ENCODE measurements at regions not wholly inside any gene's neighbourhood (a gene's known extent, or its start where the extent isn't known, plus 50 kb on each side); places are given as distances from the start of the nearest gene placed in this dataset.

GRCh38 chr5:61610678-61611024 lies 278.6 kb downstream of the ZSWIM6 start:
- H3K4me3 ChIP-seq, result no peak overlapping the region
- DNase-seq, result no peak
- intact Hi-C loops (cut with DNase I), result no loop called here
- H3K4me1 ChIP-seq, result no peaks in the 10 kb centered on the region
- H3K27ac ChIP-seq, result no peak overlapping the region
- no peaks in the 10 kb centered on the region for H3K9me3 ChIP-seq
- TF ChIP-seq CTCF (IDR thresholded peaks at IDR 0.05) (no peak), POLR2A (IDR thresholded peaks at IDR 0.05) (no peak), POLR2AphosphoS5 (IDR thresholded peaks at IDR 0.05) (no peak), EP300 (IDR thresholded peaks at IDR 0.05) (no peak)
- H3K36me3 ChIP-seq, result no peaks in the 10 kb centered on the region
- H3K27me3 ChIP-seq, result no peaks in the 10 kb centered on the region
- 82 to 90% methylated on average over 7 of the region's 7 CpGs for WGBS, 2 donors

GRCh38 chr5:61612431-61612830 lies 280.4 kb downstream of the ZSWIM6 start:
- intact Hi-C loops (cut with DNase I), result no loop called here
- Histone ChIP-seq H3K27me3 (no peaks in the 10 kb centered on the region), H3K4me3 (no peak overlapping the region), H3K4me1 (no peaks in the 10 kb centered on the region), H3K36me3 (no peaks in the 10 kb centered on the region), H3K9me3 (no peaks in the 10 kb centered on the region), H3K27ac (no peak overlapping the region)
- TF ChIP-seq POLR2AphosphoS5 (IDR thresholded peaks at IDR 0.05), result no peak
- no peak for TF ChIP-seq EP300 (IDR thresholded peaks at IDR 0.05)
- TF ChIP-seq POLR2A (IDR thresholded peaks at IDR 0.05), result no peak
- no peak for TF ChIP-seq CTCF (IDR thresholded peaks at IDR 0.05)
- no peak for DNase-seq
- WGBS, 2 donors, result 84% methylated on average over 8 of the region's 8 CpGs

GRCh38 chr5:61613679-61614078 lies 281.6 kb downstream of the ZSWIM6 start:
- Histone ChIP-seq H3K4me1 (no peaks in the 10 kb centered on the region), H3K27ac (no peak overlapping the region), H3K36me3 (no peaks in the 10 kb centered on the region), H3K4me3 (no peak overlapping the region), H3K27me3 (no peaks in the 10 kb centered on the region), H3K9me3 (no peaks in the 10 kb centered on the region)
- DNase-seq, result no peak
- TF ChIP-seq POLR2AphosphoS5 (IDR thresholded peaks at IDR 0.05) (no peak), EP300 (IDR thresholded peaks at IDR 0.05) (no peak), CTCF (IDR thresholded peaks at IDR 0.05) (no peak), POLR2A (IDR thresholded peaks at IDR 0.05) (no peak)
- intact Hi-C loops (cut with DNase I), result no loop called here
- WGBS, 2 donors, result 53 to 77% methylated on average over 6 of the region's 6 CpGs

- H3K27me3 ChIP-seq, result no peaks in the 10 kb centered on the region
- no peaks in the 10 kb centered on the region for H3K9me3 ChIP-seq
- H3K4me3 ChIP-seq, result no peak overlapping the region
- H3K27ac ChIP-seq, result no peak overlapping the region
- peaks cover 0 to 1% (median under 1%) of the 10 kb centered on the region in 4 donors for H3K4me1 ChIP-seq
- DNase-seq, result no peak
- WGBS, 2 donors, result 78% methylated on average over 3 of the region's 3 CpGs
- TF ChIP-seq EP300 (IDR thresholded peaks at IDR 0.05), result no peak
- TF ChIP-seq POLR2AphosphoS5 (IDR thresholded peaks at IDR 0.05), result no peak
- TF ChIP-seq CTCF (IDR thresholded peaks at IDR 0.05), result no peak
- TF ChIP-seq POLR2A (IDR thresholded peaks at IDR 0.05), result no peak
- intact Hi-C loops (cut with DNase I), result no loop called here
- H3K36me3 ChIP-seq, result no peaks in the 10 kb centered on the region
Observed at GRCh38 chr5:61614606-61615005, 282.5 kb downstream of the ZSWIM6 start.

- DNase-seq, result no peak
- H3K27me3 ChIP-seq, result no peaks in the 10 kb centered on the region
- no peak overlapping the region for H3K4me3 ChIP-seq
- H3K9me3 ChIP-seq, result no peaks in the 10 kb centered on the region
- peaks cover 0 to 23% (median 15%) of the 10 kb centered on the region in 4 donors for H3K4me1 ChIP-seq
- no peak overlapping the region for H3K27ac ChIP-seq
- TF ChIP-seq POLR2AphosphoS5 (IDR thresholded peaks at IDR 0.05), result no peak
- no peak for TF ChIP-seq EP300 (IDR thresholded peaks at IDR 0.05)
- TF ChIP-seq POLR2A (IDR thresholded peaks at IDR 0.05), result no peak
- 91 to 95% methylated on average over 3 of the region's 3 CpGs for WGBS, 2 donors
- intact Hi-C loops (cut with DNase I), result no loop called here
- no peaks in the 10 kb centered on the region for H3K36me3 ChIP-seq
Observed at GRCh38 chr5:61617039-61617438, 285.0 kb downstream of the ZSWIM6 start.

Measured in sigmoid colon (tissue), 6 donors.